OCI-LY3 (cell line): ENCODE measurements at regions not wholly inside any gene's neighbourhood (a gene's known extent, or its start where the extent isn't known, plus 50 kb on each side); places are given as distances from the start of the nearest gene placed in this dataset.

Experiments used
- H2AFZ ChIP-seq: fragments of 200-600, 300-600 bp; shearing (Covaris generic); 2 replicates; pipeline ENCODE4 v1.6.0; 2014; ENCODE audit warnings: antibody characterized with exemption, low read depth, low read length
- H3K27ac ChIP-seq: fragments of 200-600, 300-600 bp; sonication (generic); 2 replicates; pipeline ENCODE4 v1.5.1; 2014; ENCODE audit warnings: mild to moderate bottlenecking, low read length, moderate library complexity, mixed read lengths
- H3K27me3 ChIP-seq: fragments of 200-600, 300-600 bp; sonication (generic); 2 replicates; pipeline ENCODE4 v1.6.1; 2014; ENCODE audit warnings: low read depth, low read length, mixed read lengths
- H3K36me3 ChIP-seq: fragments of 200-600, 300-600 bp; sonication (generic); replicated peaks from 2 replicates; pipeline ENCODE3; 2014; ENCODE audit warnings: low read depth, low read length, mixed read lengths
- H3K4me1 ChIP-seq: fragments of 300-600, 200-600 bp; sonication (generic); 2 replicates; pipeline ENCODE4 v1.6.1; 2014; ENCODE audit warnings: low read length, mixed read lengths
- H3K4me2 ChIP-seq: fragments of 200-600, 300-600 bp; sonication (generic); 2 replicates; pipeline ENCODE4 v1.6.1; 2014; ENCODE audit warnings: low read length, mixed read lengths
- H3K4me3 ChIP-seq: fragments of 300-600, 200-600 bp; sonication (generic); 2 replicates; pipeline ENCODE4 v1.5.1; 2014; ENCODE audit warnings: antibody characterized with exemption, mild to moderate bottlenecking, low read length, moderate library complexity
- H3K79me2 ChIP-seq: fragments of 300-600, 200-600 bp; shearing (Covaris generic); 2 replicates; pipeline ENCODE4 v1.6.1; 2014; ENCODE audit warnings: mild to moderate bottlenecking, low read length, mixed read lengths
- H3K9ac ChIP-seq: fragments of 300-600, 200-600 bp; shearing (Covaris generic); 2 replicates; pipeline ENCODE4 v1.6.0; 2014; ENCODE audit warnings: mild to moderate bottlenecking, low read length, moderate library complexity
- H3K9me3 ChIP-seq: fragments of 200-600, 300-600 bp; shearing (Covaris generic); 2 replicates; pipeline ENCODE4 v1.6.1; 2014; ENCODE audit warnings: low read length, mixed read lengths; ENCODE audit not compliant: insufficient read depth
- H4K20me1 ChIP-seq: fragments of 200-600, 300-600 bp; sonication (generic); 2 replicates; pipeline ENCODE4 v1.6.1; 2016; ENCODE audit warnings: low read length, mixed read lengths; ENCODE audit not compliant: insufficient read depth
- CTCF ChIP-seq: fragments of 200-600, 300-600 bp; sonication (generic); IDR thresholded peaks from 2 replicates; pipeline ENCODE4 v1.5.1; 2014; ENCODE audit warnings: antibody characterized with exemption, low read length, low read depth
- EZH2phosphoT487 ChIP-seq: fragments of 200-600 bp; shearing (Covaris generic); IDR thresholded peaks from 2 replicates; pipeline ENCODE4 v1.6.1; 2018; ENCODE audit warnings: antibody characterized with exemption, mixed run types, low read depth

DNA sequence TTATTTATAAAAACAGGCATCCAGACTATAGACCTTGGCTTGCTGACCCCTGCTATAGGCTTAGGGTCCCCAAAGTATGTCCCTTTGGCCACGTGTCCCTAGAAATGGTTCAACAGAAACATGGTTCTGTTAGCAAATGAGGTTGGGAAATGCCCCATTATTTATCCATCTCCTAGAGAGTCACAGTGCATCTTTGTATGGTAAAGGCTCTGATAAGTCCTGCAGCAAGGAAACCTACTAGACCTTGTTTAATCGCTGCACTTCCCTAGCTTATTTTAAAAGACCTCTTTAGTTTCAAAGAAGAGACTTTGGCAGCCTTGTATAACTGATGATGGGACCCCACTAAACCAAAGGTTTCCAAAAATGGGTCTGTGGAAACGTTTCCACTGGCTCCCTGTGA lies 471.5 kb downstream of the MED13L start:
- H3K27me3 ChIP-seq = 0 out of 2 replicates have a peak, but pooled peaks cover 8% of the 10 kb centered on the region
- no peaks in the 10 kb centered on the region for H4K20me1 ChIP-seq
- no peak overlapping the region for H2AFZ ChIP-seq
- TF ChIP-seq CTCF (no peak), EZH2phosphoT487 (no peak)
- H3K27ac ChIP-seq = no peak overlapping the region
- no peak overlapping the region for H3K9ac ChIP-seq
- no peaks in the 10 kb centered on the region for H3K4me1 ChIP-seq
- H3K4me3 ChIP-seq = no peak overlapping the region
- H3K9me3 ChIP-seq = no peaks in the 10 kb centered on the region
- H3K36me3 ChIP-seq = no peaks in the 10 kb centered on the region
- no peak overlapping the region for H3K4me2 ChIP-seq
- H3K79me2 ChIP-seq = no peaks in the 10 kb centered on the region

- no peaks in the 10 kb centered on the region for H3K36me3 ChIP-seq
- H3K27ac ChIP-seq = no peak overlapping the region
- no peaks in the 10 kb centered on the region for H4K20me1 ChIP-seq
- no peak overlapping the region for H3K4me2 ChIP-seq
- H3K4me3 ChIP-seq = no peak overlapping the region
- no peaks in the 10 kb centered on the region for H3K79me2 ChIP-seq
- TF ChIP-seq EZH2phosphoT487 = no peak
- no peak for TF ChIP-seq CTCF
- no peak overlapping the region for H3K9ac ChIP-seq
- H2AFZ ChIP-seq = no peak overlapping the region
- no peaks in the 10 kb centered on the region for H3K27me3 ChIP-seq
- H3K9me3 ChIP-seq = no peaks in the 10 kb centered on the region
- H3K4me1 ChIP-seq = no peaks in the 10 kb centered on the region
Measured at GRCh38 chr12:115802767-115803166, 474.7 kb downstream of the MED13L start.

- H2AFZ ChIP-seq = no peak overlapping the region
- H4K20me1 ChIP-seq = no peaks in the 10 kb centered on the region
- no peak overlapping the region for H3K4me3 ChIP-seq
- no peak for TF ChIP-seq EZH2phosphoT487
- TF ChIP-seq CTCF = no peak
- no peaks in the 10 kb centered on the region for H3K9me3 ChIP-seq
- no peak overlapping the region for H3K27ac ChIP-seq
- H3K4me2 ChIP-seq = no peak overlapping the region
- 0 out of 2 replicates have a peak, but pooled peaks cover under 1% of the 10 kb centered on the region for H3K27me3 ChIP-seq
- no peaks in the 10 kb centered on the region for H3K4me1 ChIP-seq
- H3K36me3 ChIP-seq = no peaks in the 10 kb centered on the region
- no peaks in the 10 kb centered on the region for H3K79me2 ChIP-seq
- H3K9ac ChIP-seq = no peak overlapping the region
Measured at GRCh38 chr12:115801871-115802270, 475.6 kb downstream of the MED13L start.

- Histone ChIP-seq H3K4me3 (no peak overlapping the region), H3K9ac (no peak overlapping the region), H3K27ac (no peak overlapping the region), H3K4me2 (no peak overlapping the region), H3K79me2 (no peaks in the 10 kb centered on the region), H2AFZ (no peak overlapping the region), H3K4me1 (no peaks in the 10 kb centered on the region), H3K27me3 (0 out of 2 replicates have a peak, but pooled peaks cover 4% of the 10 kb centered on the region), H4K20me1 (no peaks in the 10 kb centered on the region), H3K36me3 (no peaks in the 10 kb centered on the region), H3K9me3 (no peaks in the 10 kb centered on the region)
- TF ChIP-seq EZH2phosphoT487 = no peak
- TF ChIP-seq CTCF = no peak
Measured at GRCh38 chr12:115799610-115800009, 477.9 kb downstream of the MED13L start.
